HCT116 (cell line): ENCODE measurements at regions not wholly inside any gene's neighbourhood (a gene's known extent, or its start where the extent isn't known, plus 50 kb on each side); places are given as distances from the start of the nearest gene placed in this dataset.

Experiments
- ATAC-seq: fragments of 200-7000 bp; cut with Tn5 transposase; 2 replicates; pipeline ENCODE4 v1.9.1; 2020; ENCODE audit warnings: mild to moderate bottlenecking, moderate library complexity
- BruUV-seq: library from RNA; stranded (reverse); fragments of 400-500 nt; replicated peaks from 2 replicates; lab custom pipeline; 2021; lab: Mats Ljungman, UMichigan
- CTCF ChIA-PET: fragments of 300-600 bp; sonication (Branson Sonifier 250); formaldehyde crosslinking; loops from one replicate; lab custom pipeline; 2021; ENCODE audit warnings: antibody characterized with exemption; lab: Charles Lee
- POLR2A ChIA-PET: fragments of 300-600, 350-600 bp; sonication (Branson Sonifier 250); formaldehyde crosslinking; loops from one replicate; lab custom pipeline; 2021; ENCODE audit warnings: antibody characterized with exemption; lab: Charles Lee
- RAD21 ChIA-PET, 2 experiments: fragments of 300-600 bp; sonication (Branson Sonifier 250); formaldehyde crosslinking; loops; one replicate each; lab custom pipeline; 2023; ENCODE audit warnings: low total read pairs in 2 of 2; ENCODE audit not compliant: uncharacterized antibody in 2 of 2, unreplicated experiment in 2 of 2, low non-redundant PET in 1 of 2; lab: Charles Lee
- DNase-seq: peaks from one replicate; pipeline ENCODE4 v3.0.0-alpha.2; 2010; ENCODE audit warnings: low read depth, low spot score
- H2AFZ ChIP-seq: fragments of 200-600 bp; shearing (Covaris generic), sonication (generic); 2 replicates; pipeline ENCODE4 v1.6.1; 2017; ENCODE audit warnings: low read depth, mixed run types, mixed read lengths, antibody characterized with exemption, low read length; ENCODE audit not compliant: poor library complexity, severe bottlenecking
- H3K27ac ChIP-seq: 2 replicates; pipeline ENCODE4 v1.5.1; 2012; ENCODE audit warnings: low read depth, low read length
- H3K27me3 ChIP-seq: fragments of 200-600 bp; sonication (generic); 2 replicates; pipeline ENCODE4 v1.6.1; 2016; ENCODE audit warnings: mixed run types, low read length, mixed read lengths; ENCODE audit not compliant: insufficient read depth
- H3K36me3 ChIP-seq, 2 experiments: fragments of 200-500 bp in 1 of 2; fragments of 200-600 bp in 1 of 2; sonication (Bioruptor generic) in 1 of 2; sonication (generic) in 1 of 2; 2 replicates each; pipeline versions ENCODE4 v1.5.1 to v1.6.1; 2014 to 2016; ENCODE audit warnings: low read length in 2 of 2, inconsistent platforms in 1 of 2, mixed read lengths in 1 of 2, mixed run types in 1 of 2; ENCODE audit not compliant: insufficient read depth in 2 of 2, control insufficient read depth in 1 of 2
- H3K4me1 ChIP-seq, 2 experiments: fragments of 200-600 bp in 1 of 2; sonication (generic) in 1 of 2; 2 replicates each; pipeline versions ENCODE4 v1.5.1 to v1.6.1; 2012 to 2017; ENCODE audit warnings: low read length in 2 of 2, inconsistent platforms in 1 of 2, mild to moderate bottlenecking in 1 of 2, mixed read lengths in 1 of 2, mixed run types in 1 of 2, moderate library complexity in 1 of 2; ENCODE audit not compliant: insufficient read depth in 2 of 2, control insufficient read depth in 1 of 2
- H3K4me2 ChIP-seq: fragments of 200-600 bp; sonication (generic); 2 replicates; pipeline ENCODE4 v1.6.1; 2017; ENCODE audit warnings: mixed run types, low read length, mixed read lengths
- H3K4me3 ChIP-seq, 2 experiments: fragments of 200-600 bp in 1 of 2; sonication (generic) in 1 of 2; replicated peaks in 1 of 2; 2 replicates each; pipeline ENCODE4 v1.5.1; 2011 to 2016; ENCODE audit warnings: low read length in 2 of 2, control low read depth in 1 of 2, low read depth in 1 of 2, mild to moderate bottlenecking in 1 of 2, mixed read lengths in 1 of 2, mixed run types in 1 of 2
- H3K79me2 ChIP-seq: fragments of 200-600 bp; sonication (generic); 2 replicates; pipeline ENCODE4 v1.6.1; 2017; ENCODE audit warnings: mild to moderate bottlenecking, mixed run types, low read length, moderate library complexity, mixed read lengths; ENCODE audit not compliant: insufficient read depth
- H3K9ac ChIP-seq: fragments of 200-600 bp; sonication (generic); 2 replicates; pipeline ENCODE4 v1.6.1; 2016; ENCODE audit warnings: low read length, mixed read lengths
- H3K9me2 ChIP-seq: fragments of 200-600 bp; sonication (generic), shearing (Covaris generic); 2 replicates; pipeline ENCODE4 v1.6.1; 2017; ENCODE audit warnings: mixed run types, mild to moderate bottlenecking, moderate library complexity; ENCODE audit not compliant: insufficient read depth
- H3K9me3 ChIP-seq, 2 experiments: fragments of 200-500 bp in 1 of 2; fragments of 200-600 bp in 1 of 2; sonication (Bioruptor generic) in 1 of 2; sonication (generic) in 1 of 2; 2 replicates each; pipeline ENCODE4 v1.6.1; 2014 to 2017; ENCODE audit warnings: low read length in 2 of 2, mixed read lengths in 2 of 2, inconsistent platforms in 1 of 2, low read depth in 1 of 2, mild to moderate bottlenecking in 1 of 2, mixed run types in 1 of 2, moderate library complexity in 1 of 2; ENCODE audit not compliant: control insufficient read depth in 1 of 2, insufficient read depth in 1 of 2
- H4K20me1 ChIP-seq: fragments of 200-600 bp; sonication (generic), shearing (Covaris generic); 2 replicates; pipeline ENCODE4 v1.6.1; 2017; ENCODE audit warnings: mixed run types, mild to moderate bottlenecking, moderate library complexity; ENCODE audit not compliant: insufficient read depth
- ELF1 ChIP-seq: IDR thresholded peaks from 2 replicates; pipeline ENCODE4 v1.6.1; 2012; ENCODE audit warnings: low read depth, borderline replicate concordance
- POLR2A ChIP-seq: IDR thresholded peaks from 2 replicates; pipeline ENCODE4 v1.7.0; 2011; ENCODE audit warnings: borderline replicate concordance; ENCODE audit not compliant: insufficient read depth, insufficient read length; ENCODE audit errors: extremely low read depth
- POLR2AphosphoS5 ChIP-seq: IDR thresholded peaks from 2 replicates; pipeline ENCODE4 v1.6.1; 2011; ENCODE audit warnings: mild to moderate bottlenecking, low read depth, low read length, moderate library complexity
- SIN3A ChIP-seq: IDR thresholded peaks from 2 replicates; pipeline ENCODE4 v1.6.1; 2012; ENCODE audit warnings: low read depth
- YY1 ChIP-seq: IDR thresholded peaks from 2 replicates; pipeline ENCODE4 v1.6.1; 2011; ENCODE audit warnings: low read length, low read depth, moderate library complexity, mild to moderate bottlenecking; ENCODE audit not compliant: insufficient replicate concordance; ENCODE audit errors: extremely low read depth
- ZFX ChIP-seq: fragments of 450-650 bp; IDR thresholded peaks from 2 replicates; pipeline ENCODE4 v1.6.1; 2017
- intact Hi-C: fragments of 100-400 bp; cut with micrococcal nuclease; formaldehyde crosslinking; loops from 2 replicates; pipeline ENCODE4 v1.10.0; 2022
- TF ChIP-seq, protein P1 (sequence below), 3 experiments: fragments of 200-600 bp in 1 of 3; sonication (generic) in 1 of 3; IDR thresholded peaks in 2 of 3; conservative IDR thresholded peaks in 1 of 3; 2 replicates each; pipeline ENCODE4 v1.5.1; 2012 to 2017; ENCODE audit warnings: low read depth in 2 of 3, low read length in 2 of 3, antibody characterized with exemption in 1 of 3, borderline replicate concordance in 1 of 3, control low read depth in 1 of 3, mild to moderate bottlenecking in 1 of 3, mixed read lengths in 1 of 3, mixed run types in 1 of 3, moderate library complexity in 1 of 3; ENCODE audit not compliant: insufficient read depth in 1 of 3
- TF ChIP-seq, protein P2 (sequence below): IDR thresholded peaks from 2 replicates; pipeline ENCODE4 v1.6.1; 2011; ENCODE audit warnings: mild to moderate bottlenecking, low read length, moderate library complexity; ENCODE audit not compliant: insufficient replicate concordance; ENCODE audit errors: extremely low read depth

DNA sequence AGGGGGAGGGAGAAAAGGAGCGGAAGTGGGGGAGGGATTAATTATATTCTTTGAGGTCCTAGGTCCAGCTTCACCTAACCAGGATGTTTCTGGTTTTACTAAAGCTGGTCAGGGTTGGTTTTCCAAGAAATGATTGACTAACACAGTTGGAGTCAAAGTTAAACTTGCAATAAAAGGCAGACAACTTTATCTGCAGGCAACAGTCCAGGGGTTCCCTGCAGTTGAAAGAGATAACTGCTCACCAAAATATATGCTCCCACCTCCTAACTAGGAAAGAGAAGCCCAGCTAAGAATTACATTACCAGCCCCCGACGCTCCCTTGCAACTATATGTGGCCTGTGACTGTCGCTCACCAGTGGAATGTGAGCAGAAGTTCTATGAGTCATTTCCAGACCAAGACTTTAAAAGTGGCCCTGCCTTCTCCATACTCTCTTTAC is 140.0 kb upstream of the PKDCC start:
- ChIA-PET CTCF (no interaction called here), RAD21 (no interaction called here), POLR2A (no interaction called here)
- Histone ChIP-seq H3K27me3 (peaks cover 21% of the 10 kb centered on the region; the same call in 1 of the 2 replicates), H3K27ac (no peak overlapping the region), H3K79me2 (no peaks in the 10 kb centered on the region), H3K9me3 (no peaks in the 10 kb centered on the region), H3K4me2 (peak overlapping the region; percentile 5; the same call in 1 of the 2 replicates), H3K4me3 (no peak overlapping the region), H3K4me1 (peaks cover 0 to 7% of the 10 kb centered on the region in 2 experiments; a peak in 1 of 4 replicates), H4K20me1 (no peaks in the 10 kb centered on the region), H3K36me3 (no peaks in the 10 kb centered on the region)
- DNase-seq: no peak
- ATAC-seq: peak; percentile 36; the same call in 1 of the 2 replicates
- no TSS peak for BruUV-seq
- intact Hi-C loops: no loop called here
- TF ChIP-seq ZFX (no peak), ELF1 (no peak), YY1 (no peak), SIN3A (no peak), POLR2AphosphoS5 (no peak), POLR2A (no peak)
- TF ChIP-seq, protein P1, sequence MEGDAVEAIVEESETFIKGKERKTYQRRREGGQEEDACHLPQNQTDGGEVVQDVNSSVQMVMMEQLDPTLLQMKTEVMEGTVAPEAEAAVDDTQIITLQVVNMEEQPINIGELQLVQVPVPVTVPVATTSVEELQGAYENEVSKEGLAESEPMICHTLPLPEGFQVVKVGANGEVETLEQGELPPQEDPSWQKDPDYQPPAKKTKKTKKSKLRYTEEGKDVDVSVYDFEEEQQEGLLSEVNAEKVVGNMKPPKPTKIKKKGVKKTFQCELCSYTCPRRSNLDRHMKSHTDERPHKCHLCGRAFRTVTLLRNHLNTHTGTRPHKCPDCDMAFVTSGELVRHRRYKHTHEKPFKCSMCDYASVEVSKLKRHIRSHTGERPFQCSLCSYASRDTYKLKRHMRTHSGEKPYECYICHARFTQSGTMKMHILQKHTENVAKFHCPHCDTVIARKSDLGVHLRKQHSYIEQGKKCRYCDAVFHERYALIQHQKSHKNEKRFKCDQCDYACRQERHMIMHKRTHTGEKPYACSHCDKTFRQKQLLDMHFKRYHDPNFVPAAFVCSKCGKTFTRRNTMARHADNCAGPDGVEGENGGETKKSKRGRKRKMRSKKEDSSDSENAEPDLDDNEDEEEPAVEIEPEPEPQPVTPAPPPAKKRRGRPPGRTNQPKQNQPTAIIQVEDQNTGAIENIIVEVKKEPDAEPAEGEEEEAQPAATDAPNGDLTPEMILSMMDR (IDR thresholded peaks at IDR 0.05 in 2 of 3, conservative IDR thresholded peaks at IDR 0.05 in 1 of 3; ENCODE audit: borderline replicate concordance in 1 of 3, insufficient read depth in 1 of 3, low read depth in 2 of 3, low read length in 2 of 3): no peak
- TF ChIP-seq, protein P2, sequence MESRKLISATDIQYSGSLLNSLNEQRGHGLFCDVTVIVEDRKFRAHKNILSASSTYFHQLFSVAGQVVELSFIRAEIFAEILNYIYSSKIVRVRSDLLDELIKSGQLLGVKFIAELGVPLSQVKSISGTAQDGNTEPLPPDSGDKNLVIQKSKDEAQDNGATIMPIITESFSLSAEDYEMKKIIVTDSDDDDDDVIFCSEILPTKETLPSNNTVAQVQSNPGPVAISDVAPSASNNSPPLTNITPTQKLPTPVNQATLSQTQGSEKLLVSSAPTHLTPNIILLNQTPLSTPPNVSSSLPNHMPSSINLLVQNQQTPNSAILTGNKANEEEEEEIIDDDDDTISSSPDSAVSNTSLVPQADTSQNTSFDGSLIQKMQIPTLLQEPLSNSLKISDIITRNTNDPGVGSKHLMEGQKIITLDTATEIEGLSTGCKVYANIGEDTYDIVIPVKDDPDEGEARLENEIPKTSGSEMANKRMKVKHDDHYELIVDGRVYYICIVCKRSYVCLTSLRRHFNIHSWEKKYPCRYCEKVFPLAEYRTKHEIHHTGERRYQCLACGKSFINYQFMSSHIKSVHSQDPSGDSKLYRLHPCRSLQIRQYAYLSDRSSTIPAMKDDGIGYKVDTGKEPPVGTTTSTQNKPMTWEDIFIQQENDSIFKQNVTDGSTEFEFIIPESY: no peak
- TF ChIP-seq, all 23 proteins: peak for 0
- no peaks in the 10 kb centered on the region for H3K9me2 ChIP-seq
- H3K9ac ChIP-seq: no peak overlapping the region
- no peak overlapping the region for H2AFZ ChIP-seq
